IMR-90 (cell line): ENCODE measurements at regions not wholly inside any gene's neighbourhood (a gene's known extent, or its start where the extent isn't known, plus 50 kb on each side); places are given as distances from the start of the nearest gene placed in this dataset.

Experiments used
- ATAC-seq: fragments of 200-7000 bp; cut with Tn5 transposase; 2 replicates; pipeline ENCODE4 v1.9.1; 2020; ENCODE audit warnings: low read depth, mild to moderate bottlenecking, moderate library complexity
- BruUV-seq: library from RNA; stranded (reverse); fragments of 400-500 nt; replicated peaks from 2 replicates; lab custom pipeline; 2021; lab: Mats Ljungman, UMichigan
- CTCF ChIA-PET: fragments of 300-600 bp; formaldehyde crosslinking; extraction: SDS; loops from one replicate; lab custom pipeline; 2021; ENCODE audit warnings: antibody characterized with exemption; lab: Yijun Ruan, JAX
- POLR2A ChIA-PET: fragments of 300-600 bp; sonication (Branson Sonifier 250); formaldehyde crosslinking; loops from one replicate; lab custom pipeline; 2022; ENCODE audit warnings: antibody characterized with exemption; ENCODE audit not compliant: unreplicated experiment; lab: Charles Lee
- DNase-seq: peaks from one replicate; pipeline ENCODE4 v3.0.0; 2013
- H2AFZ ChIP-seq: replicated peaks from 2 replicates; pipeline ENCODE3; 2013; ENCODE audit warnings: low read length, mild to moderate bottlenecking; ENCODE audit not compliant: poor library complexity
- H2AK5ac ChIP-seq: 2 replicates; pipeline ENCODE4 v1.6.1; 2013; ENCODE audit warnings: low read depth, low read length, inconsistent platforms
- H2AK9ac ChIP-seq: replicated peaks from 2 replicates; pipeline ENCODE3; 2013; ENCODE audit warnings: mild to moderate bottlenecking, low read depth, low read length, moderate library complexity; ENCODE audit not compliant: poor library complexity
- H2BK120ac ChIP-seq: 2 replicates; pipeline ENCODE4 v1.6.1; 2013; ENCODE audit warnings: low read depth, low read length, inconsistent platforms
- H2BK15ac ChIP-seq: 3 replicates; pipeline ENCODE4 v1.6.1; 2013; ENCODE audit warnings: low read depth, low read length, inconsistent platforms
- H2BK20ac ChIP-seq: 2 replicates; pipeline ENCODE4 v1.6.1; 2013; ENCODE audit warnings: low read depth, mild to moderate bottlenecking, inconsistent platforms, low read length, moderate library complexity
- H2BK5ac ChIP-seq: 2 replicates; pipeline ENCODE4 v1.6.1; 2013; ENCODE audit warnings: mild to moderate bottlenecking, low read depth, low read length, inconsistent platforms; ENCODE audit not compliant: poor library complexity, severe bottlenecking
- H3K14ac ChIP-seq: replicated peaks from 2 replicates; pipeline ENCODE4 v1.6.1; 2013; ENCODE audit warnings: low read depth, low read length, inconsistent platforms
- H3K18ac ChIP-seq: 2 replicates; pipeline ENCODE4 v1.6.1; 2013; ENCODE audit warnings: low read depth, low read length, control low read depth
- H3K23ac ChIP-seq: 2 replicates; pipeline ENCODE4 v1.6.1; 2013; ENCODE audit warnings: low read depth, low read length, inconsistent platforms
- H3K27ac ChIP-seq: 2 replicates; pipeline ENCODE4 v1.5.1; 2013; ENCODE audit warnings: mild to moderate bottlenecking, control low read depth, low read length; ENCODE audit not compliant: insufficient read depth
- H3K27me3 ChIP-seq: 2 replicates; pipeline ENCODE4 v1.6.1; 2013; ENCODE audit warnings: low read length; ENCODE audit not compliant: control insufficient read depth, insufficient read depth
- H3K36me3 ChIP-seq: 2 replicates; pipeline ENCODE4 v1.6.1; 2013; ENCODE audit warnings: low read length, mixed read lengths; ENCODE audit not compliant: control insufficient read depth, insufficient read depth
- H3K4ac ChIP-seq: 2 replicates; pipeline ENCODE4 v1.6.1; 2013; ENCODE audit warnings: low read depth, low read length, inconsistent platforms
- H3K4me1 ChIP-seq: 2 replicates; pipeline ENCODE4 v1.6.1; 2013; ENCODE audit warnings: low read length, mixed read lengths; ENCODE audit not compliant: control insufficient read depth, insufficient read depth
- H3K4me2 ChIP-seq: 2 replicates; pipeline ENCODE4 v1.6.1; 2013; ENCODE audit warnings: low read depth, mild to moderate bottlenecking, control low read depth, low read length, moderate library complexity
- H3K4me3 ChIP-seq: 2 replicates; pipeline ENCODE4 v1.5.1; 2013; ENCODE audit warnings: low read depth, mild to moderate bottlenecking, control low read depth, low read length, moderate library complexity; ENCODE audit not compliant: insufficient read depth
- H3K56ac ChIP-seq: 2 replicates; pipeline ENCODE4 v1.6.1; 2013; ENCODE audit warnings: low read length, inconsistent platforms; ENCODE audit not compliant: insufficient read depth; ENCODE audit errors: extremely low read depth
- H3K79me1 ChIP-seq, 2 experiments: 2 replicates each; pipeline ENCODE4 v1.6.1; 2013; ENCODE audit warnings: low read length in 2 of 2, inconsistent platforms in 1 of 2, low read depth in 1 of 2
- H3K9ac ChIP-seq: 2 replicates; pipeline ENCODE4 v1.6.1; 2013; ENCODE audit warnings: low read depth, low read length, control low read depth
- H3K9me1 ChIP-seq: 2 replicates; pipeline ENCODE4 v1.6.1; 2013; ENCODE audit warnings: low read length, inconsistent platforms; ENCODE audit not compliant: insufficient read depth
- H3K9me3 ChIP-seq: 2 replicates; pipeline ENCODE4 v1.6.1; 2013; ENCODE audit warnings: low read length; ENCODE audit not compliant: control insufficient read depth, insufficient read depth
- H4K20me1 ChIP-seq: 2 replicates; pipeline ENCODE4 v1.6.1; 2013; ENCODE audit warnings: low read length, inconsistent platforms; ENCODE audit not compliant: insufficient read depth
- H4K5ac ChIP-seq: 2 replicates; pipeline ENCODE4 v1.6.1; 2013; ENCODE audit warnings: mild to moderate bottlenecking, low read depth, low read length, control low read depth
- H4K8ac ChIP-seq, 2 experiments: 2 replicates each; pipeline ENCODE4 v1.6.1; 2013; ENCODE audit warnings: low read depth in 2 of 2, low read length in 2 of 2, control low read depth in 1 of 2, inconsistent platforms in 1 of 2
- H4K91ac ChIP-seq: 2 replicates; pipeline ENCODE4 v1.6.1; 2013; ENCODE audit warnings: low read depth, low read length, inconsistent platforms; ENCODE audit not compliant: insufficient read depth
- BHLHE40 ChIP-seq: fragments of 150-350 bp; IDR thresholded peaks from 2 replicates; pipeline ENCODE4 v1.6.1; 2016; ENCODE audit warnings: mild to moderate bottlenecking, low read depth, low read length
- CEBPB ChIP-seq: IDR thresholded peaks from 2 replicates; pipeline ENCODE4 v1.6.1; 2012; ENCODE audit warnings: low read depth, low read length, improper control_type of control experiment
- CHD1 ChIP-seq: IDR thresholded peaks from 2 replicates; pipeline ENCODE4 v1.6.1; 2012; ENCODE audit warnings: low read depth, low read length, improper control_type of control experiment
- FOS ChIP-seq: fragments of 150-350 bp; IDR thresholded peaks from 2 replicates; pipeline ENCODE4 v1.6.1; 2016; ENCODE audit warnings: low read depth, low read length
- MAFK ChIP-seq: IDR thresholded peaks from 2 replicates; pipeline ENCODE4 v1.6.1; 2012; ENCODE audit warnings: low read depth, low read length, improper control_type of control experiment
- MAZ ChIP-seq: IDR thresholded peaks from 2 replicates; pipeline ENCODE4 v1.6.1; 2012; ENCODE audit warnings: low read depth, mild to moderate bottlenecking, low read length, improper control_type of control experiment, moderate library complexity, borderline replicate concordance
- MXI1 ChIP-seq: IDR thresholded peaks from 2 replicates; pipeline ENCODE4 v1.6.1; 2012; ENCODE audit warnings: low read depth, mild to moderate bottlenecking, low read length, moderate library complexity, borderline replicate concordance
- NFE2L2 ChIP-seq: fragments of 150-350 bp; IDR thresholded peaks from 2 replicates; pipeline ENCODE4 v1.6.1; 2016; ENCODE audit warnings: low read depth, mild to moderate bottlenecking, low read length
- POLR2A ChIP-seq: IDR thresholded peaks from 2 replicates; pipeline ENCODE4 v1.6.1; 2012; ENCODE audit warnings: mild to moderate bottlenecking, low read depth, low read length
- RAD21 ChIP-seq: IDR thresholded peaks from 2 replicates; pipeline ENCODE4 v1.6.1; 2012; ENCODE audit warnings: low read length, improper control_type of control experiment
- RCOR1 ChIP-seq: IDR thresholded peaks from 2 replicates; pipeline ENCODE4 v1.6.1; 2012; ENCODE audit warnings: mild to moderate bottlenecking, low read length, improper control_type of control experiment; ENCODE audit not compliant: insufficient replicate concordance
- RFX5 ChIP-seq: IDR thresholded peaks from 2 replicates; pipeline ENCODE4 v1.8.0; 2012; ENCODE audit warnings: low read depth, mild to moderate bottlenecking, low read length, moderate library complexity
- SMC3 ChIP-seq: fragments of 150-350 bp; IDR thresholded peaks from 2 replicates; pipeline ENCODE4 v1.6.1; 2016; ENCODE audit warnings: low read depth, mild to moderate bottlenecking, antibody characterized with exemption, low read length, moderate library complexity
- WGBS, 2 experiments: methylation state at CpG; one replicate each; pipeline versions ENCODE4 v1.1.5 to v1.1.7; 2013; ENCODE audit warnings: missing lambda C conversion rate in 2 of 2; ENCODE audit not compliant: insufficient read length in 1 of 2; ENCODE audit errors: extremely low coverage in 2 of 2; 5-methylcytosine and 5-hydroxymethylcytosine counted together
- dilution Hi-C: fragments of 300-500 bp; cut with HindIII; formaldehyde crosslinking; loops from one replicate; pipeline ENCODE4 v1.14.3; 2018; ENCODE audit warnings: low sequenced_read_pairs; ENCODE audit not compliant: unreplicated experiment
- in situ Hi-C: fragments of 300-500 bp; cut with MboI; formaldehyde crosslinking; loops from 3 replicates; pipeline ENCODE4 v1.14.3; 2019; ENCODE audit warnings: low sequenced_read_pairs, inconsistent platforms, mixed read lengths
- intact Hi-C: fragments of 100-400 bp; cut with micrococcal nuclease; formaldehyde crosslinking; loops from 2 replicates; pipeline ENCODE4 v1.10.0; 2022
- TF ChIP-seq, protein P1 (sequence below): fragments of 150-350 bp; IDR thresholded peaks from 2 replicates; pipeline ENCODE4 v1.6.1; 2017; ENCODE audit warnings: mild to moderate bottlenecking, antibody characterized with exemption, low read length, low read depth
- TF ChIP-seq, protein P2 (sequence below): fragments of 150-350 bp; IDR thresholded peaks from 2 replicates; pipeline ENCODE4 v1.6.1; 2016; ENCODE audit warnings: low read depth, mild to moderate bottlenecking, low read length, moderate library complexity, borderline replicate concordance
- TF ChIP-seq, protein P3 (sequence below): conservative IDR thresholded peaks from 2 replicates; pipeline ENCODE4 v1.5.1; 2012; ENCODE audit warnings: mild to moderate bottlenecking, low read depth, low read length, improper control_type of control experiment

DNA sequence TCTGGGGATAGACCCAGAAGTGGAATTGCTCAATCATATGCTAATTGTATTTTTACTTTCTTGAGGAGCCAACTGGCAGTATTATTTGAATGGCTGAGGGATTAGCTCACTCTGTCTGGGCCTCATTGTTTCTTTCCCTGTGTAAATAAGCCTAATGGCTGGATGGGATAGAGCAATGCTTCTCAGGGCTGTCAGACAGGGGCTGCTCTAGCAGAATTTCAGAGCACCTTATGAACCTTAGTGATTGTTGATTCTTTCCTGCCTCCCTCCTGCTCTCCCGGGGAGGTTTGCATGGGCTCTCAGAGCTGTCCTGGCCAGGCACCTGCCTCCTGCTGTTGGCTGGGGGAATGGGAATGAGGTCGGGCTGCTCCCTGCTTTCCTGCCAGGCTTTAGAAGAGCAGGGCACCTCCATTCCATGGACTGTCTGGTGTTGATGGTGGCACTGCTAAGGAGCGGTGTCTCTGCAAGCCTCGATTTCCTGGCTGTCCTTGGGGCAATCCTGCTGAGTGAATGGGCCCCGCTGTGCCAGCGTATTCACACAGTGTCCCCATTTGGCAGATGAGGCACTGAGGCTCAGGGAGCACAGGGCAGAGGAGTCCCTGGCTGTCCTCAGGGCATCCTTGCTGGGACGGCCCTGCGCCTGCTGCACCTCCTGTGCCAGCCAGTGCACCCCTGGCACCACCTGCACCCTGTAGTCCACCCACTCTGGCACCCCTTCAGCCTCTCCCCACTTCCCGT, 468.2 kb upstream of the HS6ST1 start:
- CTCF ChIA-PET = no interaction called here
- no peak overlapping the region for H4K8ac ChIP-seq
- 78% methylated on average over 1 of the region's 9 CpGs; no CpG with 5 or more reads in 1 of the 2 experiments for WGBS, 2 experiments
- H2BK20ac ChIP-seq = no peak overlapping the region
- H3K27ac ChIP-seq = no peak overlapping the region
- no peak overlapping the region for H3K18ac ChIP-seq
- ATAC-seq (no peak; the same call in 1 of the 2 replicates), DNase-seq (peak; percentile 1)
- POLR2A ChIA-PET = no interaction called here
- H3K9ac ChIP-seq = no peak overlapping the region
- no peak overlapping the region for H3K14ac ChIP-seq
- H3K23ac ChIP-seq = no peak overlapping the region
- no peak overlapping the region for H4K91ac ChIP-seq
- no peak overlapping the region for H4K5ac ChIP-seq
- no peaks in the 10 kb centered on the region for H3K79me1 ChIP-seq
- intact Hi-C loops (no loop called here), dilution Hi-C loops (no loop called here), in situ Hi-C loops (no loop called here)
- H3K36me3 ChIP-seq = no peaks in the 10 kb centered on the region
- H2AFZ ChIP-seq = no peak overlapping the region
- no peaks in the 10 kb centered on the region for H3K9me1 ChIP-seq
- H3K4me1 ChIP-seq = no peaks in the 10 kb centered on the region
- peaks cover 3% of the 10 kb centered on the region; the same call in 1 of the 2 replicates for H3K9me3 ChIP-seq
- H2BK5ac ChIP-seq = no peak overlapping the region
- H2BK15ac ChIP-seq = no peak overlapping the region
- H2BK120ac ChIP-seq = no peak overlapping the region
- H3K4me3 ChIP-seq = no peak overlapping the region
- H3K27me3 ChIP-seq = no peaks in the 10 kb centered on the region; the same call in 1 of the 2 replicates
- no peak overlapping the region for H2AK5ac ChIP-seq
- no peak overlapping the region for H3K56ac ChIP-seq
- BruUV-seq = no TSS peak
- no peak overlapping the region for H2AK9ac ChIP-seq
- no peak overlapping the region for H3K4me2 ChIP-seq
- TF ChIP-seq RCOR1 = no peak
- TF ChIP-seq RFX5 = no peak
- no peak for TF ChIP-seq NFE2L2
- no peak for TF ChIP-seq MAZ
- no peak for TF ChIP-seq MAFK
- TF ChIP-seq, protein P1, sequence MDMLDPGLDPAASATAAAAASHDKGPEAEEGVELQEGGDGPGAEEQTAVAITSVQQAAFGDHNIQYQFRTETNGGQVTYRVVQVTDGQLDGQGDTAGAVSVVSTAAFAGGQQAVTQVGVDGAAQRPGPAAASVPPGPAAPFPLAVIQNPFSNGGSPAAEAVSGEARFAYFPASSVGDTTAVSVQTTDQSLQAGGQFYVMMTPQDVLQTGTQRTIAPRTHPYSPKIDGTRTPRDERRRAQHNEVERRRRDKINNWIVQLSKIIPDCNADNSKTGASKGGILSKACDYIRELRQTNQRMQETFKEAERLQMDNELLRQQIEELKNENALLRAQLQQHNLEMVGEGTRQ = no peak
- TF ChIP-seq FOS = no peak
- TF ChIP-seq, protein P2, sequence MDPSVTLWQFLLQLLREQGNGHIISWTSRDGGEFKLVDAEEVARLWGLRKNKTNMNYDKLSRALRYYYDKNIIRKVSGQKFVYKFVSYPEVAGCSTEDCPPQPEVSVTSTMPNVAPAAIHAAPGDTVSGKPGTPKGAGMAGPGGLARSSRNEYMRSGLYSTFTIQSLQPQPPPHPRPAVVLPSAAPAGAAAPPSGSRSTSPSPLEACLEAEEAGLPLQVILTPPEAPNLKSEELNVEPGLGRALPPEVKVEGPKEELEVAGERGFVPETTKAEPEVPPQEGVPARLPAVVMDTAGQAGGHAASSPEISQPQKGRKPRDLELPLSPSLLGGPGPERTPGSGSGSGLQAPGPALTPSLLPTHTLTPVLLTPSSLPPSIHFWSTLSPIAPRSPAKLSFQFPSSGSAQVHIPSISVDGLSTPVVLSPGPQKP = no peak
- TF ChIP-seq POLR2A = no peak
- TF ChIP-seq BHLHE40 = no peak
- TF ChIP-seq, protein P3, sequence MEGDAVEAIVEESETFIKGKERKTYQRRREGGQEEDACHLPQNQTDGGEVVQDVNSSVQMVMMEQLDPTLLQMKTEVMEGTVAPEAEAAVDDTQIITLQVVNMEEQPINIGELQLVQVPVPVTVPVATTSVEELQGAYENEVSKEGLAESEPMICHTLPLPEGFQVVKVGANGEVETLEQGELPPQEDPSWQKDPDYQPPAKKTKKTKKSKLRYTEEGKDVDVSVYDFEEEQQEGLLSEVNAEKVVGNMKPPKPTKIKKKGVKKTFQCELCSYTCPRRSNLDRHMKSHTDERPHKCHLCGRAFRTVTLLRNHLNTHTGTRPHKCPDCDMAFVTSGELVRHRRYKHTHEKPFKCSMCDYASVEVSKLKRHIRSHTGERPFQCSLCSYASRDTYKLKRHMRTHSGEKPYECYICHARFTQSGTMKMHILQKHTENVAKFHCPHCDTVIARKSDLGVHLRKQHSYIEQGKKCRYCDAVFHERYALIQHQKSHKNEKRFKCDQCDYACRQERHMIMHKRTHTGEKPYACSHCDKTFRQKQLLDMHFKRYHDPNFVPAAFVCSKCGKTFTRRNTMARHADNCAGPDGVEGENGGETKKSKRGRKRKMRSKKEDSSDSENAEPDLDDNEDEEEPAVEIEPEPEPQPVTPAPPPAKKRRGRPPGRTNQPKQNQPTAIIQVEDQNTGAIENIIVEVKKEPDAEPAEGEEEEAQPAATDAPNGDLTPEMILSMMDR = no peak
- no peak for TF ChIP-seq SMC3
- no peak for TF ChIP-seq MXI1
- no peak for TF ChIP-seq CEBPB
- TF ChIP-seq CHD1 = no peak
- no peak for TF ChIP-seq RAD21
- H3K4ac ChIP-seq = no peak overlapping the region
- H4K20me1 ChIP-seq = no peaks in the 10 kb centered on the region
